ENCODE measurements at regions not wholly inside any gene's neighbourhood (a gene's known extent, or its start where the extent isn't known, plus 50 kb on each side); places are given as distances from the start of the nearest gene placed in this dataset.

DNA sequence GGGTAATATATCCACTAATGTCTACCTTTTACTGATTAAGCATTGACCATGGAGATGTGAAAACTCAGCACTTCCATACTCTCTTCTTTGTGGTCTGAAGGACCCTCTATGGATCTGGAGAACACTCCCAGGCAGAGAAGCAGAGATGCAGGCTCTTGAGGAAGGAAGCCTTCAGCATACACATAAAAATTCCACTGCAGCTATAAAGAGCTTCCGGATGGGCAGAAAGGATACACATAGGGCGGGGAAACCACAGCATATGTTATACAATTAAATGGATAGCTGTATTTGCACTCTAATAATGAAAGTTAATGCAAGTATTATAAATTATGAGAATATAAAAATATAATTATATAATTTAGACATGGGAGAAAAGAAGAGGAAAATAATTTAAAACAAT lies 1258.2 kb upstream of the ALCAM start:
- no peak for TF ChIP-seq GATA2 (IDR thresholded peaks at IDR 0.05; ENCODE audit: low read depth, low read length)
- TF ChIP-seq GATA3 (IDR thresholded peaks at IDR 0.05; ENCODE audit: low read depth, low read length), result no peak

DNA sequence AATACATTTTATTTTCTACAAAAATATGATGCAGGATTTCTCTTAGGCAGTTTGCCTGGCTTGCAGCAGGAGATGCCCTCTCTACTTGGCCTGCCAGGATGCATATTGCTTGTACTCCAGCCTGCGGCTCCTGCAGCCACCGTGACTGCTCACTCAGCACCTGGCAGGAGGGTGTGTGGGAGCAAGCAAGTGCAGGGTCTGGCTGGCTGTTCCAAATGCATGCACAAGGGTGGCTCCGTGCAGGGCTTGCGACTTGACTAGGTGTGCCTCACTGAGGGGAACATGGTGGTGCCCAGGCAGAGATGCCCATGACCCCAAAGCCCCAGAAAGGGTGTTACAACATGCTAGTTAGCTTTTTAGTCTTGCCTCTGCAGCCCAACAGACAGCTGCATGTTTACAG lies 1240.2 kb upstream of the ALCAM start:
- TF ChIP-seq GATA2 (IDR thresholded peaks at IDR 0.05; ENCODE audit: low read depth, low read length), result no peak
- no peak for TF ChIP-seq GATA3 (IDR thresholded peaks at IDR 0.05; ENCODE audit: low read depth, low read length)

DNA sequence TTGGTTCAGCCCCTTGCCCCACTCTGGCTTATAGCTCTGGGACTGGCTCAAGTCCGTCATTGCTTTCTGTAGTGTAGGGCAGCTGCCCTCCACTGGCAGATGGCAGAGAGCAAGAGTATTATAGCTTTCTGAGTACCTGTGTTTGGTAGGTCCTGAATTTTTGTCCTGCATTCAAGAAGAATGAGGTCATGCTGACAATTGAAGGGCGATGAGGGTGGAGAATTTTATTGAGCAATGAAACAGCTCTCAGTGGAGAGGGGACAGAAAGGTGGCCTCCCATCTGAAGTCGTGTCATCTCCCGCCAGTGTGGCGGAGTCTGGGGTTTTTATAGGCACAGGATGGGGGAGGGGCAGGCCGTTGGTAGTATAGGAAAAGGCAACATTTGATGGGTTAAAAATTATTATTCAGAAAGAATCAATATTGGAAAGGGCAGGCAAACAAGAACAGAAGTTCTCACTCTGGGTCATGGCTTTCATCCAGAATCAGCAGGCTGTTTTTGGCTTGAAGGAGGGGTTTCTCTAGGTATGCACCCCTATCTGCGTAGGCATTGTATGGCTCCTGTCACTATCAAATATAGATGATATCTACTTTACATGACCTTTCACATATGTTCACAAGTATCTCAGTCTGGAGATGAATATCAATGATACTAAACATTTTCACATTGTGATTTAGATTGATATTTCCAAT lies 1239.7 kb upstream of the ALCAM start:
- TF ChIP-seq GATA3 (IDR thresholded peaks at IDR 0.05; ENCODE audit: low read depth, low read length) (no peak), GATA2 (IDR thresholded peaks at IDR 0.05; ENCODE audit: low read depth, low read length) (no peak)

DNA sequence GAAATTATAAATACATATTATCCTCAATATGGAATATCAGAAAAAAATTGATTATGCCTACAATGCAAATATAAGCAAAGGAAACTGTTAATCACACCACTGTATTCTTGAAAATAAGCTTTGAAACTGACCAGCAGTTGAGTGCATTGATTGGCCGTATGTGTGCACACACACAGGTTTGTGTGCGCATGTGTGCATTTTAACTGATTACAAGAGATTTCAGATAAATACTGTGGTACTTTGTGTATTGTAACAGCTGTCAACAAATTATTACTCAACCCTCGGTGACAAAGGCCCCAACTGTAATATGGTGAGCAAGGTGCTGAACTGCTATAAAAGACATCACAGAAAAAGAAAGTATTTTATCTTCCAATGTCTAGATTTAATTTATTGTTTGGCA lies 1238.9 kb upstream of the ALCAM start:
- TF ChIP-seq GATA2 (IDR thresholded peaks at IDR 0.05; ENCODE audit: low read depth, low read length), result no peak
- TF ChIP-seq GATA3 (IDR thresholded peaks at IDR 0.05; ENCODE audit: low read depth, low read length), result no peak

DNA sequence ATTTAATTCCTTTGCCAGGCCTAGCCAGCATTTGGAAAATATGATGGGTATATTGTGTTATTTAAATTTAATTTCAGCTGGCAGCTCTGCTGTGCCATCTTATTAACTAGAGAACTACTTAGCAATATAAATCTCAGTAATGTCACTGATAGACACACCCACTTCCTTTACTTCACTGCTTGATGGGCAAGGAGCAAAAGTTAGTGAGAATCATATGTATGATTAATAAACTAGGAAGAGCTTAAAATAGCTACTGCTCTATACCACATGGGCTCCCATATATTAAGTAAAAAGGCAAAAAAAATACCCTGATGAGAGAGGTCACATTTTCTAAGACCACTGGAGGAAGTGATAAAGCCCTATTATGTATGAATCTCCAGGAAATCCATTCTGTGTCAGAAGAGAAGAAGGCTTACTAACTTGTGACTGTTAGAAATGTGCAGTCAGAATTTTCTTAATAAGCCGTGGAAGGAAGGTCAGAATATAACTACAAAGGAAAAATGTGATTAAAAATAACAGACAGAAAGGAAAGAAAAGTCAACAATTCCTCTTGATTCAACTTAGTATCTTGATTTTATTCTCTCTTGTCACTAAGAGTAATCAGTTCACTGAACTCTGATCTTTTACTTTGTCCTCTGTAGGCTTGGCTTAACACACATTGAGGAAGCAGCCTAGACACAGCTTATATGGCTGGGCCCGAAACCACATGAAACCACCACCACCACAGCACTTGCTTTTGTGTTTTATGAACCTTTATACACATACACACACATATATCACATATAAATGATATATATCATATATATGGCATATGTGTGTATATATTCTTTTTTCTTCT lies 1233.9 kb upstream of the ALCAM start:
- TF ChIP-seq GATA2 (IDR thresholded peaks at IDR 0.05; ENCODE audit: low read depth, low read length), result no peak
- no peak for TF ChIP-seq GATA3 (IDR thresholded peaks at IDR 0.05; ENCODE audit: low read depth, low read length)

DNA sequence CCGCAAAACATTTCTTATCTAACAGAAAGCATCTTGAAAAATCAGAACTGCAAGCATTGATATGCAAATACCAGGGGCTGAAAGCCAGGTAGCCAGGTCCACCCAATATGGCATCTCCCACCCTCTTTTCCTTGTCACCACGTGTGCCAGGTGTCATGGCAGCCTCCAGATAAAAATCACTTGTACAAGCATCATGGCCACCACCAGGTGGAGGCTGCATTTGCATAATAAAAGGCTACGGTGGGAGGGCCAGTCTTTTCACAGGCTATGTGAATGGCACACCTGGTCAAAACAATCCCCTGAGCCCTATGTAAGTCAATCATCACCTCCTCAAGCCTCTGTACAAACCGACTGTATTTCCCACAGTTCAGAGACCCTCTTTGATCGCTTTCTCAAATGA lies 1233.1 kb upstream of the ALCAM start:
- TF ChIP-seq GATA3 (IDR thresholded peaks at IDR 0.05; ENCODE audit: low read depth, low read length) (no peak), GATA2 (IDR thresholded peaks at IDR 0.05; ENCODE audit: low read depth, low read length) (no peak)

DNA sequence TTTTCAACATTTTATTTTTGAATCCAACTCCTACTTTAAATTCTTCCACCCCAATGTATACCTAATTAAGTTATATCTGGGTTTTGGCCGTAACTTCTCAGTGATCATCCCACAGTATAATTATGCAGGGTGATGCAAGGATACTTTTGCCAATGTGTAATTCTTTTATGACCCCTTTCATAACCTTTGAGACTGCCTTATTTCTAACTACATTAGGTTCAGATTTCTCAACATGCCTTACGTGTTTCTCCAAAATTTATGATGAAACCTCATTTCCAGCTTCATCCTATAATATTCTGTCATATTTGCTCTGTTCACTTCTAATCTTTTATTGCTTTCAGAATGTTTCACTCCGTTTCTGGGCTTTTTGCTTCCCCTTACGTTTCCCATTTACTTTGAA lies 1229.6 kb upstream of the ALCAM start:
- no peak for TF ChIP-seq GATA3 (IDR thresholded peaks at IDR 0.05; ENCODE audit: low read depth, low read length)
- TF ChIP-seq GATA2 (IDR thresholded peaks at IDR 0.05; ENCODE audit: low read depth, low read length), result no peak

DNA sequence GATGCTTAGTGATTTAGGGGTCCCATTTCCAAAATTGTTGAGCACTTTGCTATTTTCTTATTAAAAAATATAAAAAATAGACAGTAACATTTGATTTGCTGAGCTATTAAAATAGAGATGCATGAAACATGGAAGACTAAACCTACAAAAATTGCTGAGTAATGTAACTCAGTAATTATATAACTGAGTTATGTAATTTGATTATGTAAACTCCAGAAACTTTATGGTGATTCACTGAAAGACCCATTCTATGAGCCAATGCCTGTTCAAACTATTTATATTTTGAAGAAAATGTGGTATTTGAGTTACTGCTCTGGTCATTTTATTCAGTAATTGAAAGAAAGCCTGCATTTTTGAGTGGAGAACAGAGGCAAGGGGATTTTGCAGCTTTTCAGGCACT lies 1221.5 kb upstream of the ALCAM start:
- no peak for TF ChIP-seq GATA3 (IDR thresholded peaks at IDR 0.05; ENCODE audit: low read depth, low read length)
- no peak for TF ChIP-seq GATA2 (IDR thresholded peaks at IDR 0.05; ENCODE audit: low read depth, low read length)

DNA sequence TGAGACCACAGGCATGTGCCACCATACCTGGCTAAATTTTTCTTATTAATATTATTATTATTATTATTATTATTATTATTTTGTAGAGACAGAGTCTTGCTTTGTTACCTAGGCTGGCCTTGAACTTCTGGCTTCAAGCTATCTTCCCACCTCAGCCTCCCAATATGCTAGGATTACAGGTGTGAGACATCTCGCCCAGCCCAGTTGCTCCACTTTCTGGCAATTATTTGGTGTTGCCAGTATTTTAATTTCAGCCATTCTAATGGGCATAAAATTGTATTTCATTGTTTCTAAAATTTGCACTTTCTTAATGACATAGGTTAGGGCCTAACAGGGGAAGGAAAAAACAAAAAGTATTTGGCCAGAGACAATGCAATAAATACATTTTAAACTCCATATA lies 1217.6 kb upstream of the ALCAM start:
- no peak for TF ChIP-seq GATA3 (IDR thresholded peaks at IDR 0.05; ENCODE audit: low read depth, low read length)
- no peak for TF ChIP-seq GATA2 (IDR thresholded peaks at IDR 0.05; ENCODE audit: low read depth, low read length)

DNA sequence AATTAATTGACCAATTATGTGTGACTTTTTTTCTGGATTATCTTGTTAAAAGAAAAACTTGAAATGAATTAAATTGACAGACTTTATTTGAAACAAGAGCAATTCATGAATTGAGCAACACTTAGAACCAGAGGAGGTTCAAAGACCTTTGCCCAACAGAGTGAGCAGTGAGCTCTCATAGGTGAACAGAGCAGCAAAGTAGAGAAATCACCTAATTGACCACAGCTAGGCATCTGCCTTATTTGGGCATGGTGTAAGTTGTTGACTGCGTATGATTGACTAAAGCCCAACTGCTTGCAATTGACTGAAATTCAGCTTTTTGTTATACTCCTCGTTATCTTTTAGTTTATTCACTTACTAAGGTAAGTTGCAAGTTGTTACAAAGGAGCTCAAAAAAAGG lies 1216.0 kb upstream of the ALCAM start:
- TF ChIP-seq GATA3 (IDR thresholded peaks at IDR 0.05; ENCODE audit: low read depth, low read length), result no peak
- no peak for TF ChIP-seq GATA2 (IDR thresholded peaks at IDR 0.05; ENCODE audit: low read depth, low read length)

DNA sequence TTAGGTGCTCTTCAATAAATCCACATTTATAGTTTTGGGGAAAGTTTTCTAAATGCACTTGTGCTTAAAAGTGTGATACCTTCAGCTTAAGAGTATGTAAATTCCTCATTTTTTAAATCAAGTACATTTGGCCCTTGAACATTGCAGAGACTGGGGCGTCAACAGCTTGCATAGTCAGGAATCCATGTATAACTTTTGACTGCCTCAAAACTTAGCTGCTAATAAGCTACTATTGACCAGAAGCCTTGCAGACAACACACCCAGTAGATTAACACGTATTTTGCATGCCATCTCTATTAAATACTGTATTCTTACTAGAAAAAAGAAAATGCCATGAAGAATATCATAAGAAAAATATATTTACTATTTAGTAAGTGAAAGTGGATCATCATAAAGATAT lies 1211.8 kb upstream of the ALCAM start:
- no peak for TF ChIP-seq GATA2 (IDR thresholded peaks at IDR 0.05; ENCODE audit: low read depth, low read length)
- TF ChIP-seq GATA3 (IDR thresholded peaks at IDR 0.05; ENCODE audit: low read depth, low read length), result no peak

DNA sequence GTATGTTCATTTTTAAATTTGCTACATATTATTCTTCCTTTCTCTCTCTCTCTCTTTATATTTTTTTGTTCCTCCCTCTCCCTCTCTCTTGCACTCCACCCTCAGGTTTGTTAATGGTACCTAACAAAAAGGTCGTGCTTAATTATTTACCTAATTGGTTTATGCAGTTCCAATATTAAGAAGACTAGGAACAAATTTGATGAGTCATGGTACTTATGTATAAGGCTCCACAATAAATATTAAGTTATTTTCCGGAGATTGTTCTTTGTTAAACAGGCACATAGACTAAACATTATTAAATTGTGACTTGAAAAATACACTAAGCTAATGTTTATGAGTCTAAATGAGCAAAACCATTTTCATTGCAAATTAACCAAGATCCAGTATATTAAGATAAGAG lies 1200.8 kb upstream of the ALCAM start:
- TF ChIP-seq GATA3 (IDR thresholded peaks at IDR 0.05; ENCODE audit: low read depth, low read length) (no peak), GATA2 (IDR thresholded peaks at IDR 0.05; ENCODE audit: low read depth, low read length) (no peak)

DNA sequence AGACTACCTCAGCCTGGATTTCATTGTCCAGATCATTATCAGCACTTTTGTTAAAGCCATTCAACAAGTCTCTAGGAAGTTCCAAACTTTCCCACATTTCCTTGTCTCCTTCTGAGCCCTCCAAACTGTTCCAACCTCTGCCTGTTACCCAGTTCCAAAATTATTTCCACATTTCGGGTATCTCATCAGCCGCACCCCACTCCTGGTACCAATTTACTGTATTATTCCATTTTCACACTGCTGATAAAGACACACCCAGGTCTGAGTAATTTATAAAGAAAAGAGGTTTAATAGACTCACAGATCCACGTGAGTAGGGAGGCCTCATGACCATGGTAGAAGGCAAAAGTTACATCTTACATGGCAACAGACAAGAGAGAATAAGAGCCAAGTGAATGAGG lies 1198.3 kb upstream of the ALCAM start:
- TF ChIP-seq GATA3 (IDR thresholded peaks at IDR 0.05; ENCODE audit: low read depth, low read length) (no peak), GATA2 (IDR thresholded peaks at IDR 0.05; ENCODE audit: low read depth, low read length) (no peak)

DNA sequence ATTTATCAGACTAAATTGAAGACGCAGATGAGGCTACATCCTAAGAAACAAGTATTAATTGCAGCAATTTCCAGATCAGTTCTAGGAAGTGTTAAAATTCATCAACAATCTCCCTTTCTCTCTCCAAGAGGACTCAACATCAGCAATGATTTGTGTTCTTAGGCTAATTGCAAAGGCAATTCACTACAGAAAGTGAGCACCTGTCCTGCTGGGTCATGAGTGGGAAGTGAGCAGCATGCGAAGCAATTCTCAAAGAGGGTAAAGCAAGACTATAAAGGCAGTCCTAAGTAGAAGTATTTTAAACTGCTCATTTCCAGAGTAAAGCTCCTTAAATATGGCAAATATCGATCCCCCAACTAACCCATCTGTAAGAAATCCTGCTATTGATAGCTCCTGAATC lies 1191.0 kb upstream of the ALCAM start:
- TF ChIP-seq GATA2 (IDR thresholded peaks at IDR 0.05; ENCODE audit: low read depth, low read length), result no peak
- no peak for TF ChIP-seq GATA3 (IDR thresholded peaks at IDR 0.05; ENCODE audit: low read depth, low read length)

DNA sequence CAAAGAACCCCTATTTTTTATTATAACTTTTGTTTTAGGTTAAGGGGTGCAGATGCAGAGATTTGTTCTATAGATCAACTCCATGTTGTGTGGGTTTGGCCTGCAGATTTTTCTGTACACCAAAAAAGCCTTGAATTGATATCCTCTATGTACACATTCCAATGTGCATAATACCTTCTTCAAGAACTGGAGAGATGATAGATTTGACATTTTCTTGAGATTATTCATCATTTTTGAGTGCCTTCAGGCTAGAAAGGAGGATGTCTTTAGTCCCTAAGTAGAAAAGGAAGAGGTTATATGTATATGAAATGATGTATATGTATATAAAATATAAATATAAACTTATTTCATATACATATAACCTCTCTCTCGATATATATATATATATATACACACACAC lies 1190.0 kb upstream of the ALCAM start:
- TF ChIP-seq GATA2 (IDR thresholded peaks at IDR 0.05; ENCODE audit: low read depth, low read length) (no peak), GATA3 (IDR thresholded peaks at IDR 0.05; ENCODE audit: low read depth, low read length) (no peak)
